Spleen (tissue), 7 donors: ENCODE measurements at regions not wholly inside any gene's neighbourhood (a gene's known extent, or its start where the extent isn't known, plus 50 kb on each side); places are given as distances from the start of the nearest gene placed in this dataset.

Source experiments
- CTCF ChIP-seq, 11 experiments: fragments of 200-600 bp in 7 of 11; fragments of 450-650 bp in 4 of 11; sonication (generic) in 4 of 11; IDR thresholded peaks in 8 of 11; conservative IDR thresholded peaks in 3 of 11; 1 replicate in 7 of 11; 2 replicates in 4 of 11; pipeline versions ENCODE4 v1.4.0 to v1.8.0; 2016 to 2021; ENCODE audit warnings: antibody characterized with exemption in 11 of 11, inconsistent platforms in 4 of 11, mild to moderate bottlenecking in 1 of 11
- POLR2A ChIP-seq, 3 donors: fragments of 450-650 bp; IDR thresholded peaks; one replicate each; pipeline ENCODE4 v1.5.1; 2017; ENCODE audit warnings: antibody characterized with exemption in 3 of 3, mild to moderate bottlenecking in 1 of 3
- POLR2AphosphoS5 ChIP-seq, 3 donors: sonication (generic); formaldehyde crosslinking; IDR thresholded peaks; one replicate each; pipeline ENCODE4 v1.5.1; 2017; ENCODE audit warnings: antibody characterized with exemption in 3 of 3
- donor health status: DM: no; HTN: no; CAD: no; lungs with moderate emphysema.
- donor health status: DM: no; HTN: no; CAD: no.
- donor health status: DM: no; HTN: no; CAD: no.

- TF ChIP-seq CTCF (IDR thresholded peaks at IDR 0.05 in 8 of 11, conservative IDR thresholded peaks at IDR 0.05 in 3 of 11) (no peak), POLR2A (IDR thresholded peaks at IDR 0.05) (no peak), POLR2AphosphoS5 (IDR thresholded peaks at IDR 0.05) (no peak)
Measured at GRCh38 chr7:68963552-68963951, 634.7 kb upstream of the AUTS2 start.
